Cerebellar nuclear complex (tissue), 1 donor: ENCODE measurements at regions not wholly inside any gene's neighbourhood (a gene's known extent, or its start where the extent isn't known, plus 50 kb on each side); places are given as distances from the start of the nearest gene placed in this dataset.

Experiments used
- DNase-seq, 2 experiments: peaks; one replicate each; lab custom pipeline; 2025; lab: John Stamatoyannopoulos, UW

DNA sequence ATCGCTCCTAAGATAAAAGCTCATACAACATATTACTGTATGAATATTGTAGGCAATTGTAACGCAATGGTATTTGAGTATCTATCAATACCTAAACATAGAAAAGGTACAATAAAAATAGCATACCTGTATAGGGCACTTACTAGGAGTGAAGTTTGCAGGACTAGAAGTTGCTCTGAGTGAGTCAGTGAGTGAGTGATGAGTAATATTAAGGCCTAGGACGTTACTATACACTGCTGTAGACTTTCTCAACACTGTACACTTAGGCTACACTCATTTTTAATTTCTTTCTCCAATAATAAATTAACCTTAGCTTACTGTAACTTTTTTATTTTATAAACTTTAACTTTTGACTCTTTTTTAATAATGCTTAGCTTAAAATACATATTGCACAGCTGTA, 546.9 kb downstream of the HACE1 start:
- DNase-seq = no peak

- no peak for DNase-seq
Observed at GRCh38 chr6:104306211-104306610, 553.5 kb downstream of the HACE1 start.

DNA sequence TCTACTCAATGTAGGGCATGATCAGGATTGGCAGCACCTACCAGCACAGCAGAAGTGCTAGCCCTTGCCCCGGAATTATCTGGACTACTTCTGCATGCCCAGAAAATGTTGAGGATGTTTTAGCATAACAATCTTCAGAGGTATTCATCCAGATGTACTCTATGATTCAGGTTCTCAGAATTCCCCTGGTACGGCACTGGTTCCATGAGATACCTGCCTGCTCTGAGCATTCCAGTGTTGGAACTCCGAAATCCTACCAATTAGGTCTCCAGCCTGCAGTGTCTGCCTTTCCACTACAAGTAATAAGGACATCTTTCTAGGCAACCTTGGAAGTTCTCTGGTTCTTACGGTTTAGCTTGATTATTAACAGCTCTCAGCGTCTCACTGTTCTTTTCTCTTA, 554.5 kb downstream of the HACE1 start:
- no peak for DNase-seq

DNA sequence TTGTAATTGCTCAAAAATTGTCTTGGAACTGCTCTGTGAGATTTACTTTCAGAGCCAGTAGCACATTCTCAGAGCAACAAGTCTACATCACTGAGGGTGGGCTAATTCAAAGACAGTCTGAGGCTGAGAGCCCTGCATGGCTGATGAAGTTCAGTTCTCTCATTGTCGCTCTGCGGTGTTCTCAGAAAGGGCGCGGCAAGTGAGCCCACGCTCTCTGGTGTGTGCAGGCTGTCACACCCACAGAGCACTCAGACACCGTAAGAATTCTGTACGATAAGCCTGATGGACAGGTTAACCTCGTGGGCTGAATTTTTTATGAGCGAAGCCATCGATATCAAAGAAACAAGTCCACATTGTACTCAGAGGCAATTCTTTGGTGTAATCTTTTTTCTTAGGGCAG, 557.8 kb downstream of the HACE1 start:
- DNase-seq = no peak

DNA sequence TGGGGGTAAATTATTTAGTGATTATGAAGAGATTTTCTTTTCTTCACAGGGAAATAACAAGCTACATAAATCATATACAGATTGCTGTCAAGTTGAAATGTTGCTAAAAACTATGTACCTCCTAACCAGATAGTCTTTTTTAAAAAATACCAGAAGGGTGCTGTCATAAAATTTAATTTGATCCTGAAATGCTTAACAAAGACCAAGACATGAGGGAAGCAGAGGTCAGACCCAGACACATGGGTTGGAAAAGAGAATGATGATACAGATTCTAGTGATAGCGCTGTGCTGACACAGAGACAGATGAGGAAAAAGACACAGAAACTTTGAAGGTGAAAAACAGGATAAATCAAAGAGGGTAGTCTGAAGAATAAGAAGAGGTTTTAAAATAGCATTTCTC, 573.1 kb downstream of the HACE1 start:
- no peak for DNase-seq

GRCh38 chr6:104284872-104285271, 574.8 kb downstream of the HACE1 start:
- no peak for DNase-seq

GRCh38 chr6:104282581-104282980, 577.1 kb downstream of the HACE1 start:
- no peak for DNase-seq

- DNase-seq = no peak
Observed at GRCh38 chr6:104281370-104281769, 578.3 kb downstream of the HACE1 start.

DNA sequence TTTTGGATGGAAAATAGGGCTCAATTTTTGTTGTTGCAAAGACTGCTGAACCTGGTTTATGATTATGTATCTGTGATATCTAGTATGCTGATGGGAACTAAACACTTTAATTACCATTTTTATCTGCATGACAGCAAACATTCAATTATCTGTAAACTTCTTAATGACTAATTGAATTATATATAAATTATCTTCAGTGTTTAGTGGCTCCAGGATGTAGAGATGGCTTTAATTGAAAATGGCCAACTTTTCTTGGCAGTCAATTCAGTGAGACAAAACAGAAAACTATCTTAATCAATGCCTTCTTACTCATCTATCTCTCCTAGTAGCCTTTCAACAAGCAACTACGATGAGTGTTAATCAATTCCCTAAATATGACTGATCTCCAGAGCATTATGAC, 591.3 kb downstream of the HACE1 start:
- no peak for DNase-seq

GRCh38 chr6:104266922-104267321, 592.8 kb downstream of the HACE1 start:
- no peak for DNase-seq

- DNase-seq = no peak
Observed at GRCh38 chr6:104256646-104257045, 603.1 kb downstream of the HACE1 start.

GRCh38 chr6:104253236-104253635, 606.5 kb downstream of the HACE1 start:
- no peak for DNase-seq

DNA sequence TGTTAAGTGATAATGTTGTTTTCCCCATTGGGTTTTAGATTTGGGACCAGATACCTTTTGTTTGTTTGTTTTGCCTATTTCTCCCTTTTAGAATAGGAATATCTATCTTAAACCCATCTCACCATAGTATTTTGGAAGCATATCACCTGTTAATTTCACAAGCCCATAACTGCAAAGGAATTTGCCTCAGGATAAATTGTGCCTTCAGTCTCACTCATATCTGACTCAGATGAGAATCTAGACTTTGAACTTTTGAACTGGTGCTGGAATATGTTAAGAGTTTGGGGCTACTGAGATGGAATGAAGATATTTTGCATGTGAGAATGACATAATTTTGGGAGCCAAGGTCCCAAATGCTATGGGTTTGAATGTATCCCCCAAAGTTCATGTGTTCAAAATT, 607.4 kb downstream of the HACE1 start:
- DNase-seq = no peak

DNA sequence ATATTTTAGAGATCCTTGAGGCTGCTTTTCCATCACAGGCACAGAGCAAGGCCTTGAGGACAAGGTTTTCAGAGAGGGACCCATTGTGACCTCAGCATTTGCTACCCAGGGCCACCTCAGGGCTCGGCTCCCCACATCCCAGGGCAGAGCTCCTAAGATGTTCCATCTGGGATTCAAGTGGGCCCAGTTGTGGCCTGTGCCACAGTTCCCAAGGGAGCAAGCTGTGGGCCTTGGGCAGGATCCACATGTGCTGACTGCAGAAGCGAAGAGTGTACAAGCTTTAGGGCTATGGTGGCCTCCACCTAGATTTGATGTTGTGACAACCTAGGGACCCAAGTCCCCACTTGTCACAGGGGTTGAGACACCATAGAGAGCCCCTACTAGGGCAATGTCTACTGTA, 608.1 kb downstream of the HACE1 start:
- no peak for DNase-seq

DNA sequence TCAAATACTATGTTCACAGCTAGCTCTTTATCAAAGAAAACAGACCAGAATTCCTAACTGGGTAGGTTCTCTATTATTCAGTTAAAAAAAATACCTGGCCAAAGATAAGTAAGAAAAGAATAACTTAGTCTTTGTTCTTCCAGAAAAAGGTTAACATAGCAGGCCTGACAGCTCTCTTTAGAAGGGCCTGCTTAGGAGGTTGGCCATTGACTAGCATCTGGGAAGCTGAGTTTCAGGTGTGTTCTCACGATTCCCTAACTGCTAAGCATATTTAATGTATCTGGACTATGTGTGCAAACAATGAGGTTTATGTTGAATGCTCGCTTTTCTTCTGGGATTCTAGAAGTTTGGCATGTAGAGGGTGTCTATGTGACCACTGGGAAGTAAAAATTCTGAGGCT, 618.9 kb downstream of the HACE1 start:
- DNase-seq = no peak

DNA sequence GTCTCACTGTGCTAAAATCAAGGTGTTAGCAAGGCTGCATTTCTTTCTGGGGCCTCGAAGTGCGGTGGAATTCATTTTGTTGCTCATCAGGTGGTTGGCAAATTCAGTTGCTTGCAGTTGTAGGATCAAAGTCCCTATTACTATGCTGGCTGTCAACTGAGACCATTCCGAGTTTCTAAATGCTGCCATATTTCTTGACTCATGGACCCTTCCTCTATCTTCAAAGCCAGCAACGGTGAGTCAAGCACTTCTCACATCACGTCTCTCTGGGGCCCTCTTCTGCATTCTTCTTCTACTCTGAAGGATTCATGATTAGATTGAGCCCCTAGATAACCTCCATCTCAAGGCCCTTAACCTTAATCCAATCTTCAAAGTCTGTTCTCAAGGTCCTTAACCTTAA, 619.7 kb downstream of the HACE1 start:
- no peak for DNase-seq

GRCh38 chr6:104229057-104229456, 630.7 kb downstream of the HACE1 start:
- DNase-seq = no peak

- DNase-seq = no peak
Observed at GRCh38 chr6:104227508-104227907, 632.2 kb downstream of the HACE1 start.

- no peak for DNase-seq
Observed at GRCh38 chr6:104226790-104227446, 632.8 kb downstream of the HACE1 start.

GRCh38 chr6:104218116-104218515, 641.6 kb downstream of the HACE1 start:
- DNase-seq = no peak

DNA sequence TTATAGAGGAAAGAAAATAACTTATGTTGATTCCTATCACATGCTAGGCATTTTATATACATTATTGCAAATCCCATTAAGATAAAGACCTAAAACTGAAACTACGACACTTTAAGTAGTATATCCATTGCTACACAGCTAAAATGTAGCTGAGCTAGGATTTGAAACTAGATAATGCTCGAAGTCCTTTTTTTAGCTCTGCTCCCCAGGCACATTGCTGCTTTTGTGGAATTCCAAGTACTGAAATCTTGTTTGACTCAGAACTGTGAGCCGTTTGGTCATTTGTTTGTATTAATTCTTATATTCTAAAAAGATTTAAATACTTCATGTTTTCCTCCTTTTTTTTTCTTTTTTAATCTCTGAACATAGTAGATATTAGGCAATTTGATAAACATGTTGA, 644.8 kb downstream of the HACE1 start:
- DNase-seq = no peak

GRCh38 chr6:104212977-104213668, 646.6 kb downstream of the HACE1 start:
- no peak for DNase-seq

- DNase-seq = no peak
Observed at GRCh38 chr6:104207635-104208034, 652.1 kb downstream of the HACE1 start.

- no peak for DNase-seq
Observed at GRCh38 chr6:104201557-104201956, 658.2 kb downstream of the HACE1 start.
